ENCODE measurements at regions not wholly inside any gene's neighbourhood (a gene's known extent, or its start where the extent isn't known, plus 50 kb on each side); places are given as distances from the start of the nearest gene placed in this dataset.
"Not testable (repeated sequence)": the region's sequence is repeated elsewhere in the genome, so short reads cannot be mapped to it uniquely, and the experiment has no call there.

- H3K4me1 ChIP-seq, result no peaks in the 10 kb centered on the region
- H3K27me3 ChIP-seq, result no peaks in the 10 kb centered on the region
- no peaks in the 10 kb centered on the region for H3K9me3 ChIP-seq
- TF ChIP-seq CTCF (IDR thresholded peaks at IDR 0.05), result no peak
- H3K27ac ChIP-seq, result no peak overlapping the region
- DNase-seq (ENCODE audit: low spot score), result no peak
- H3K36me3 ChIP-seq, result no peaks in the 10 kb centered on the region
- no peak overlapping the region for H3K4me3 ChIP-seq
Measured at GRCh38 chr5:39656600-39656999, 231.8 kb upstream of the DAB2 start.

- no peaks in the 10 kb centered on the region for H3K36me3 ChIP-seq
- no peak for TF ChIP-seq CTCF (IDR thresholded peaks at IDR 0.05)
- H3K4me1 ChIP-seq, result no peaks in the 10 kb centered on the region
- H3K9me3 ChIP-seq, result no peaks in the 10 kb centered on the region
- H3K27me3 ChIP-seq, result no peaks in the 10 kb centered on the region
- no peak for DNase-seq (ENCODE audit: low spot score)
- no peak overlapping the region for H3K27ac ChIP-seq
- H3K4me3 ChIP-seq, result no peak overlapping the region
Measured at GRCh38 chr5:39654715-39655114, 229.9 kb upstream of the DAB2 start.

GRCh38 chr5:39652481-39652880 lies 227.7 kb upstream of the DAB2 start:
- H3K27me3 ChIP-seq; H3K27ac ChIP-seq; DNase-seq (ENCODE audit: low spot score); H3K9me3 ChIP-seq; H3K4me3 ChIP-seq; H3K36me3 ChIP-seq; H3K4me1 ChIP-seq: not testable (repeated sequence)

- Histone ChIP-seq H3K4me1 (no peaks in the 10 kb centered on the region), H3K36me3 (no peaks in the 10 kb centered on the region), H3K27ac (no peak overlapping the region), H3K9me3 (no peaks in the 10 kb centered on the region), H3K27me3 (no peaks in the 10 kb centered on the region), H3K4me3 (no peak overlapping the region)
- no peak for DNase-seq (ENCODE audit: low spot score)
- no peak for TF ChIP-seq CTCF (IDR thresholded peaks at IDR 0.05)
Measured at GRCh38 chr5:39652036-39652435, 227.3 kb upstream of the DAB2 start.

GRCh38 chr5:39650008-39650762 lies 225.4 kb upstream of the DAB2 start:
- Histone ChIP-seq H3K27me3 (no peaks in the 10 kb centered on the region), H3K27ac (no peak overlapping the region), H3K4me3 (no peak overlapping the region), H3K4me1 (no peaks in the 10 kb centered on the region), H3K36me3 (no peaks in the 10 kb centered on the region), H3K9me3 (no peaks in the 10 kb centered on the region)
- DNase-seq (ENCODE audit: low spot score), result no peak
- no peak for TF ChIP-seq CTCF (IDR thresholded peaks at IDR 0.05)

- no peak for TF ChIP-seq CTCF (IDR thresholded peaks at IDR 0.05)
- no peaks in the 10 kb centered on the region for H3K9me3 ChIP-seq
- no peak overlapping the region for H3K4me3 ChIP-seq
- no peak for DNase-seq (ENCODE audit: low spot score)
- H3K27ac ChIP-seq, result no peak overlapping the region
- H3K4me1 ChIP-seq, result no peaks in the 10 kb centered on the region
- no peaks in the 10 kb centered on the region for H3K27me3 ChIP-seq
- no peaks in the 10 kb centered on the region for H3K36me3 ChIP-seq
Measured at GRCh38 chr5:39648848-39649227, 224.1 kb upstream of the DAB2 start.

Measured in right atrium auricular region (tissue), 2 donors.